ENCODE measurements at regions not wholly inside any gene's neighbourhood (a gene's known extent, or its start where the extent isn't known, plus 50 kb on each side); places are given as distances from the start of the nearest gene placed in this dataset.

GRCh38 chr17:27954548-27955495 is 61.7 kb upstream of the LYRM9 start:
- no peak for TF ChIP-seq CTCF (IDR thresholded peaks at IDR 0.05; ENCODE audit: low read length)
- TF ChIP-seq EZH2 (optimal IDR thresholded peaks at IDR 0.05; ENCODE audit: low read depth, low read length): no peak
- TF ChIP-seq EZH2phosphoT487 (IDR thresholded peaks at IDR 0.05; ENCODE audit: low read length): no peak
